ENCODE measurements at regions not wholly inside any gene's neighbourhood (a gene's known extent, or its start where the extent isn't known, plus 50 kb on each side); places are given as distances from the start of the nearest gene placed in this dataset.
"Not testable (repeated sequence)": the region's sequence is repeated elsewhere in the genome, so short reads cannot be mapped to it uniquely, and the experiment has no call there.

DNA sequence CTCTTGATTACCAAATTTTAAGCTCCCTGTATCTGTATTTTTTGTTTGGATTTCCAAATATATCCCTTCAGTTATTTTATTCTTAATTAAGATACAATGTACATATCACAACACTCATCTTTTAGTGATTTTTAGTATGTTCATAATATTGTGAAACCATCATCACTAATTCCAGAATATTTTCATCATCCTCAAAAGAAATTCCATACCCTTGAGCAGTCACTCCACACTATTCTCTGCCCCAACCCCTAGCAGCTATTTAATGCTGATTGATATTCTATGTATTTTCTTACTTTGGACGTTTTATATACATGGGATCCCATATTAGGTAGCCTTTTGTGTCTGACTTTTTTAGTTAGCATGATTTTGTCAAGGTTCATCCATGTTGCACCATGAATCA, 127.4 kb upstream of the SLC8A1 start:
- peak; percentile 59 for DNase-seq

GRCh38 chr2:40584432-40584831, 132.5 kb upstream of the SLC8A1 start:
- peak; percentile 72 for DNase-seq

DNA sequence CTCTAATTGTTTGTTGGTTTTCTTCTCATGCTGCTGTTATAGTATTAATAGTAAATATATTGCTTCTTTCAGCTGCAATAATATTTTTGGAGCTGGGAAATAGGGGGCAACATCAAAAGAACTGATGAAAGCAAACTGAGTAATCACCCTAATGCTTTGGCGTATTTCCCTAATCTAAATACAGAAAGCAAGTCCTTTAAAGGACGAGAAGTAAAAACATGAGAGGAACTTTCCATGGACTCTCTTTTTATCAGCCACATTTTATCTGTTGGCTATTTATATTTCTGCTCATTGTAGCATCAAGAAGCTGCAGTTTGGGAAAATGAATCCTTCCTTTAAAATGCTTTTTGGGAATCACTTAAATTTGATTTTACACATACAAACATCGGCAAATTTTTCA, 139.9 kb upstream of the SLC8A1 start:
- no peak for DNase-seq

- no peak for DNase-seq
These were observed 140.3 kb upstream of the SLC8A1 start for GRCh38 chr2:40592218-40592617.

DNA sequence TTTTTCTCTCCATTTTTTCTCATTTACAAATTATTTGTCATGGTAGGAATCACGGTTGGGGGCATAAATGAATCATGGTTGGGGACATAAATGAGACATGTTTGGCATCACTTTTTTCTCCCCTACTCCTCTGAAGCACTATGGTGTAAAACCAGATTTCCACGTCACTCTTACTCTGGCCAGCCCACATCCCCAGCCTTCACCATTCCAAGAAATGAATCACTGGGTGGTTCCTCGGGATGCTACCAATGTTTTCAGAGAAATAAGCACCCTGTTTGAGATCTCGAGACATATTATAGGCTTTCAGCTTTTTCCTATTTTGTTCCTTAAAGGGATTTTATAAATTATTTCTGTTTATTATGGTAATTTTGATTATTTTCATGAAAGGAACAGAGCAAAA, 155.0 kb upstream of the SLC8A1 start:
- peak; percentile 15 for DNase-seq

GRCh38 chr2:40611196-40611595, 159.3 kb upstream of the SLC8A1 start:
- peak; percentile 19 for DNase-seq

- DNase-seq, result peak; percentile 84
These were observed 174.0 kb upstream of the SLC8A1 start for GRCh38 chr2:40625849-40626248.

- DNase-seq, result no peak
These were observed 176.7 kb upstream of the SLC8A1 start for GRCh38 chr2:40628556-40628955.

- DNase-seq, result no peak
These were observed 178.0 kb upstream of the SLC8A1 start for GRCh38 chr2:40629768-40630434.

GRCh38 chr2:40639320-40639719, 187.4 kb upstream of the SLC8A1 start:
- no peak for DNase-seq

DNA sequence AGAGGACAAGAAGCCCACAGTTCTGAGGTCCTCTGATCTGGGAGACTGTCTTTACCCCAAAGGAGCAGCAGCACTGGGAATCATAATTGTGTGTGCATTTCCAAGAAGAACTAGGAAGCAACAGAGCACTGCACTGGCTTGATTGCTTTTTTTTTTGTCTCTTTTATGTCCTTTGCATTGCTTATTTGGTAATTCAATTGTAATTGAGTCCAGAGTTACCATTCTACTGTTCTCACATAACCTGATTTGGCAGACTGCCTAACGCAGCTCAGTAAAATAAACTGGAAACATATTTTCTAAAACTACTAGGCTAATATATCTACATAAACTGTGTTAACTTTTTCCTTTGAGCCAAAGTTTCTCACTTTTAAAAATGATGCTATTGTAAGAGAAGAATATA, 190.3 kb upstream of the SLC8A1 start:
- DNase-seq, result peak; percentile 66

DNA sequence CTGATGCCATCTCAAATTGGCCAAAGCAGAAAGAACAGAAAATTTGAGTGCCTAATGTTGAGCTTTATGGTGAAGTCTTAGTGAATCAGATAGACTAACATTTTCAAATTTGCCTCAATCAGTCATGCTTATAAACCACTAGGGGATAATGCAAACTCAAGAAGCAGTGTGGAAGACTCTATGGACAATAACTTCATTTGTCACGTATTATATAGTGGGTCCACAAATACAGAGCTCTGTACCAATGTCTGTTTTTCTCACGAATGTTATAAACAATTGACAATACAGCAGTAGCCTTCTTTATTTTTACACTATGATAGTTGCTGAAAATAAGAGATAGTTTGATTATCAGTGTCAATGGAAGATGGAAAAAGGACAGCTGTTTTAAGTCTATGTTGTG, 190.8 kb upstream of the SLC8A1 start:
- DNase-seq, result no peak

DNA sequence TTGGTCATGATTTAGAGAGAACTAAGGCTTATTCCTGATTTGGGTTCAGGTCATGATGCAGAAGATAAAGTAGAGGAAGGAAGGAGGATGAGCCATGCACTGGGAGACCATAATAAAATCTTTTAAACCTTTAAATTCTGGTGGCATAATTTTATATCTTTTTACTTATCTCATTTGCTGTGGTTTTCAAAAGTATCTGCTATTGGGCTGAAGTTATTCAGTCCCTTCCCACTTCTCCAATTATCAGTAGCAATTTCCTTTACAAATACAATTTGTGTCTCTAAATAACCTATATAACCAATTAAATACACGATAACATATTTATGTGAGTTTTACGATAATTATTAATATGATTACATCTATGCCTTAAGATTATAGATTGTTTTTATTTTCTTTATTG, 194.8 kb upstream of the SLC8A1 start:
- no peak for DNase-seq

DNA sequence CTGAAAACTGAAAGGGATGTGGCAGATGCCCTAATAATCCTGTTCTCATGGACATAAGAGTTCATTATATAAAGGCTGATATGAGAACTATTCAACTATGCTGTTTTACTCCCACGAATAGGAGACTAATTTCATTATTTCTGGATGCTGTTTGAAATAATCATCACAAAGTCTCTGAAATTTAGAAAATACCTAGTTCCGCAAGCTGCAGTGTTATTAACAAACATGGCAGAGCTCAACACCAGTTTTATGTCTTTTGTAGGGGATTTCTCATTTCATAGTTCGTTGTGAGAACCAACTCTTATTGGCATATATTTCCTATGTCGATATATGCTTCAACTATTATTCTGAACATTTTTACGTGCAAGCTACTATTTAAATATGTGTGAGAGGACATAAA, 200.3 kb upstream of the SLC8A1 start:
- DNase-seq, result no peak

GRCh38 chr2:40653829-40654228, 201.9 kb upstream of the SLC8A1 start:
- DNase-seq, result peak; percentile 48

- DNase-seq, result no peak
These were observed 202.5 kb upstream of the SLC8A1 start for GRCh38 chr2:40654346-40654745.

DNA sequence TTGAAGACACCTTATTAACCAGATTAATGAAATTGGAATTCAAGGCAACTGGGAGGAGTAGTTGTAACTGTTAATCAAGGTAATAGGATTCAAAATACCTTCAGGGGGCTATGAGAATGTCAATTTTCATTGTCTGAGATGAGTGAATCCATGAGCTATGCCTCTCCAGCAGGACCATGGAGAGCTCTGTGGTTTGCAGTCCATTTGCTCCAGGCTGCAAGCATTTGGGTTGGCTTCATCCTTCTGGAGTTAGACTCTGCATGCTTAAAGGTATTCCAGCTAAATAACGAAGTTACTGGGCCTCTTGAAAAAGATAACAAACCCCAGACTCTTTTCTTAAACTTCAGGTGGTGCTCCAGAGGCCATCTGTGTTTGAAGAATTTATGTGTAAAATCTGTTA, 207.1 kb upstream of the SLC8A1 start:
- DNase-seq, result peak; percentile 37

DNA sequence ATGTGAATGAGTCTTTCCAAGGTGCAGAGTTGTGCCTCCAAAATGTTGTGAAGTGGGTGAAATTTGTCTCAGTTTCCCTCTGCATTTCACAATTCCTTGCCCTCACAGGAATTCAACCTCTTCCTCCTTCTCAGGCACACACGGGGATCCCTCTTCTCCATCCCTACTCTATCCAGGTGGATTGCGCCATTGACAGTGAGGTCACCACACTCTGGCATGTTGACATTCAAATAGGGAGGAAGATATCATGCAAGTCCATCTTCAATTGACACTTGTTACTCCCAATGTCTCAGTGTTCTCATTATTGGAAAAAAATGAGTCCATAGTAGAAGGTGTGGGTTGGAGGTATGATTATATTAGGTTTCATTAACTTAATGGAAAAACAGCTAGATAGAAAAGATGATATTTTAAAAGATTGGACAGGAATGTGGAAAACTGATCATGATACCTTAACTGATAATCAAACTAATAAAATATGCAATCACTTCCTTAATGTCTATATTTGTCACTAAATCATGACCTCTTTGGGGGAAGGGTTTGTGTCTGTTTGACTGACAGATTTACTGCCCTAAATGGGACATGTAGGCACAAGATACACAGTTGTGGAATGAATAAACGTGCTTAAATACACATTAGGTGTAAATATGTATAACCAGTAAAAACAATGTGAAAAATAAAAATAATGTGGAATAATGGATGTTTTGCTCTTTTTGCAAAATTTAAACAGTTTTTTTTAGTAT, 213.8 kb upstream of the SLC8A1 start:
- no peak for DNase-seq

DNA sequence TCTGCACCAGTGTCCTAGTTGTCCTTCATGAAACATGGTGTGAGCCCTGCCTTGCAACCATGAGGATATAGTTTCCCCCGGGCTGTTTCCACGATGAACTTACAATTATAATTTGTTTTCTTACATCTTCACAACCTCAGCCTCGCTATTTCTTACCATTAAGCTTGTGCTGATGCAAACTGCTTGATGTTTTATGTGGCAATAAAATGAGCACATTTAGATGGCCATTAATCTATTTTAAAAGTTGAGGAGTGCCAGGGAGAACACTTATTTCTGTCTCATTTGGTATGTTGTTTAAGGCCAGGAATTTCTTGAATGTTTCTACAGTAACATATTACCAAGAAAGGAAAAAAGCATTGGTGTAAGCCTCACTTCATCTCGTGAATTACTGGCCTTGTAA, 214.5 kb upstream of the SLC8A1 start:
- peak; percentile 85 for DNase-seq

GRCh38 chr2:40668425-40668824, 216.5 kb upstream of the SLC8A1 start:
- DNase-seq, result peak; percentile 90

DNA sequence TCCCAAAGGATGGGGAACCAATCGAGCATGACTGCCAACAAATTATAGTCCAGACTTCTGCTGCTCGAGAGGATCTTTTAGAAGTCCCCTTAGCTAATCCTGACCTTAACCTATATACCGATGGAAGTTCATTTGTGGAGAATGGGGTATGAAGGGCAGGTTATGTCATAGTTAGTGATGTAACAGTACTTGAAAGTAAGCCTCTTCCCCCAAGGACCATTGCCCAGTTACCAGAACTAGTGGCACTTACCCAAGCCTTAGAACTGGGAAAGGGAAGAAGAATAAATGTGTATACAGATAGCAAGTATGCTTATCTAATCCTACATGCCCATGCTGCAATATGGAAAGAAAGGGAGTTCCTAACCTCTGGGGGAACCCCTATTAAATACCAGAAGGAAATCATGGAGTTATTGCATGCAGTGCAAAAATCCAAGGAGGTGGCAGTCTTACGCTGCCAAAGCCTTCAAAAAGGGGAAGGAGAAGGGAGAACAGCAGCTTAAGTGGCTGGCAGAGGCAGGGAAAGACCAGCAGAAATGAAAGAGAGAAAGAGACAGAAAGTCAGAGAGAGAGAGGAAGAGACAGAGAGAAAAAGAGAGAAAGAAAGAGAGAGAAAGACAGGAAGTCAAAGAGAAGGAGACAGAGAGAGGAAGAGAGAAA, 224.4 kb upstream of the SLC8A1 start:
- DNase-seq, result not testable (repeated sequence)

GRCh38 chr2:40680547-40680946, 228.7 kb upstream of the SLC8A1 start:
- DNase-seq, result no peak

- DNase-seq, result no peak
These were observed 238.1 kb upstream of the SLC8A1 start for GRCh38 chr2:40690036-40690435.

DNA sequence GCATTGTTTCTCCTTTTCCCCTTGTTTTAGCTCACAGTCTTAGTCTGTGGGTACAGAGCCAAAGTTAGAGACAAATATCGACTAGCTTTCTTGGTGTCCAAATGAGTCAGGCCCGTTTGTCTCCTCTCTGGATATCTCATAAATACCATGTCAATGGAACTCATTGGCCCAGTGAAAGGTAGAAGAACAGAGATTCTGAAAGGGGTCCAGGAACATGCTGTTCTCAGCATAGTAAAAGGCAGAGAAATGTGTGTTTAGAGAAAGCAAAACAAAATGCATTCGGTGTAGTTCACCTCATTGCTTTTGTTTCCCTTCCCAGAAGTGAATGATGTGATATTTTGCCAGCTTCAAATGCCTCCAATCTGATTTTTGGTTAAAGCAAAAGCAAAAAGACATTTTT, 238.6 kb upstream of the SLC8A1 start:
- DNase-seq, result no peak
